Stimulated activated naive B cell treated with anti-CD40 and anti-IgM and Interleukin-4, amounts not matched to agents 10 μg/mL and 1 μg/mL and 100 μg/mL, for 72 hours (primary cell): ENCODE measurements at regions not wholly inside any gene's neighbourhood (a gene's known extent, or its start where the extent isn't known, plus 50 kb on each side); places are given as distances from the start of the nearest gene placed in this dataset.
A peak's percentile ranks its signal among the peaks of the same experiment; 100 is the strongest.

Experiments
- ATAC-seq, 2 donors: fragments of 150-1000 bp; cut with Tn5 transposase; replicated peaks; 2 replicates each; pipeline ENCODE4 v1.10.0; 2021; ENCODE audit warnings: moderate library complexity in 1 of 2
- DNase-seq: peaks from one replicate; pipeline ENCODE4 v3.0.0; 2021
- H3K27ac Mint-ChIP-seq: one replicate; pipeline ENCODE4 v1.8.0; 2022; ENCODE audit warnings: mild to moderate bottlenecking, mixed read lengths
- H3K27me3 Mint-ChIP-seq, 2 donors: one replicate each; pipeline ENCODE4 v1.8.0; 2022; ENCODE audit warnings: mixed read lengths in 2 of 2
- H3K36me3 Mint-ChIP-seq, 2 donors: one replicate each; pipeline ENCODE4 v1.8.0; 2022; ENCODE audit warnings: mixed read lengths in 2 of 2, mild to moderate bottlenecking in 1 of 2
- H3K4me1 Mint-ChIP-seq, 2 donors: one replicate each; pipeline ENCODE4 v1.8.0; 2022; ENCODE audit warnings: mixed read lengths in 2 of 2, mild to moderate bottlenecking in 1 of 2
- H3K4me3 Mint-ChIP-seq, 2 donors: one replicate each; pipeline ENCODE4 v1.8.0; 2022; ENCODE audit warnings: mild to moderate bottlenecking in 2 of 2, mixed read lengths in 2 of 2, moderate library complexity in 1 of 2
- H3K9me3 Mint-ChIP-seq, 2 donors: one replicate each; pipeline ENCODE4 v1.8.0; 2022; ENCODE audit warnings: mixed read lengths in 2 of 2, mild to moderate bottlenecking in 1 of 2

- H3K27me3 Mint-ChIP-seq, result no peaks in the 10 kb centered on the region
- ATAC-seq (no peak), DNase-seq (no peak)
- H3K9me3 Mint-ChIP-seq, result peaks cover 8 to 15% of the 10 kb centered on the region in 2 donors
- H3K36me3 Mint-ChIP-seq, result peaks cover 0 to 2% of the 10 kb centered on the region in 2 donors
- H3K4me3 Mint-ChIP-seq, result no peak overlapping the region
- H3K4me1 Mint-ChIP-seq, result no peaks in the 10 kb centered on the region
- no peak overlapping the region for H3K27ac Mint-ChIP-seq
Measured at GRCh38 chr17:53948323-53948722, 125.6 kb downstream of the KIF2B start.

GRCh38 chr17:53949473-53950090 lies 126.9 kb downstream of the KIF2B start:
- H3K9me3 Mint-ChIP-seq, result peaks cover 20 to 22% of the 10 kb centered on the region in 2 donors
- H3K27me3 Mint-ChIP-seq, result no peaks in the 10 kb centered on the region
- no peaks in the 10 kb centered on the region for H3K4me1 Mint-ChIP-seq
- no peak for ATAC-seq
- H3K27ac Mint-ChIP-seq, result no peak overlapping the region
- DNase-seq, result no peak
- H3K36me3 Mint-ChIP-seq, result peaks cover 0 to 2% of the 10 kb centered on the region in 2 donors
- H3K4me3 Mint-ChIP-seq, result no peak overlapping the region

- no peak for ATAC-seq
Measured at GRCh38 chr17:53950207-53950857, 127.6 kb downstream of the KIF2B start.

GRCh38 chr17:53950858-53951250 lies 128.1 kb downstream of the KIF2B start:
- no peak for ATAC-seq
- no peaks in the 10 kb centered on the region for H3K27me3 Mint-ChIP-seq
- peaks cover 25 to 30% of the 10 kb centered on the region in 2 donors for H3K9me3 Mint-ChIP-seq
- no peaks in the 10 kb centered on the region for H3K4me1 Mint-ChIP-seq
- no peak overlapping the region for H3K27ac Mint-ChIP-seq
- H3K4me3 Mint-ChIP-seq, result no peak overlapping the region
- H3K36me3 Mint-ChIP-seq, result peaks cover 2 to 3% of the 10 kb centered on the region in 2 donors
- no peak for DNase-seq

More at GRCh38 chr17:53950207-53950857, 127.6 kb downstream of the KIF2B start:
- H3K9me3 Mint-ChIP-seq, result peaks cover 21 to 25% of the 10 kb centered on the region in 2 donors
- H3K4me3 Mint-ChIP-seq, result no peak overlapping the region
- H3K36me3 Mint-ChIP-seq, result peaks cover under 1 to 2% of the 10 kb centered on the region in 2 donors
- H3K4me1 Mint-ChIP-seq, result no peaks in the 10 kb centered on the region
- DNase-seq, result no peak
- H3K27me3 Mint-ChIP-seq, result no peaks in the 10 kb centered on the region
- no peak overlapping the region for H3K27ac Mint-ChIP-seq

DNA sequence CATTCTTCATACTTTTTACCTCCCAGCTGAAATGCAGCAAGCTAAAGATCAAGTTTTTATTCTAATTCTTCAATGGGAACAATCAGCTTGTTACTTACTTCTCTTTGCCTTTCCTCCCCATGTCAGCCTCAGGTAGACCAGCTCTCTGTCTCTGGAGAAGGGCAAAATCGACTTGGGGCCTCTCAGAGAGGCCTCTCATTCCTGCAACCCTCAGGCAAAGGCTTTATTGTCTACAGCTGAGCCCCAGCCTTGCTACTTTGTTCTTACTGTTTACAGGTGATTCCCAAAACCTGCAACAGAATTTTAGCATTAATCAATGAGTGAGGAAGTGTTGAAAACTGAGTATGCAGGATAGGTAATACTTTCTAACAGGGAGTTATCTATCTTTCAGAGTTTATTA lies 148.6 kb downstream of the KIF2B start:
- H3K4me3 Mint-ChIP-seq, result no peak overlapping the region
- H3K27ac Mint-ChIP-seq, result no peak overlapping the region
- no peaks in the 10 kb centered on the region for H3K36me3 Mint-ChIP-seq
- ATAC-seq (no peak), DNase-seq (no peak)
- no peaks in the 10 kb centered on the region for H3K4me1 Mint-ChIP-seq
- peaks cover 0 to 1% of the 10 kb centered on the region in 2 donors for H3K9me3 Mint-ChIP-seq
- H3K27me3 Mint-ChIP-seq, result no peaks in the 10 kb centered on the region

DNA sequence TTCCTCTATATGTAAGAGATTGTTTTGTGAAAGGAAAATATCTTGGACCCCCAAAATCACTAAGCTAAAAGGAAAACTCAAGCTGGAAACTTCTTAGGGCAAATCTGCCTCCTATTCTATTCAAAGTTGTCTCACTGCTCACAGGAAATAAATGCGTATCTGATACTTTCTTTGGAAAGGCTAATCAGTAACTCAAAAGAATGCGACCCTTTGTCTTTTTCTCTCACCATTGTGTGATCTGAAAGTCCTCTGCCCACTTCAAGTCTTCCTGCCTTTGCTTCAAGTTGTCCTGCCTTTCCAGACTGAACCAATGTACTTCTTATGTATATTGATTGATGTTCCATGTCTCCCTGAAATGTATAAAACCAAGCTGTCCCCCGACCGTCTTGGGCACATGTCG lies 157.3 kb downstream of the KIF2B start:
- ATAC-seq (no peak), DNase-seq (no peak)
- no peak overlapping the region for H3K27ac Mint-ChIP-seq
- H3K4me1 Mint-ChIP-seq, result no peaks in the 10 kb centered on the region
- no peaks in the 10 kb centered on the region for H3K27me3 Mint-ChIP-seq
- H3K4me3 Mint-ChIP-seq, result no peak overlapping the region
- peaks cover 3 to 6% of the 10 kb centered on the region in 2 donors for H3K9me3 Mint-ChIP-seq
- H3K36me3 Mint-ChIP-seq, result no peaks in the 10 kb centered on the region

DNA sequence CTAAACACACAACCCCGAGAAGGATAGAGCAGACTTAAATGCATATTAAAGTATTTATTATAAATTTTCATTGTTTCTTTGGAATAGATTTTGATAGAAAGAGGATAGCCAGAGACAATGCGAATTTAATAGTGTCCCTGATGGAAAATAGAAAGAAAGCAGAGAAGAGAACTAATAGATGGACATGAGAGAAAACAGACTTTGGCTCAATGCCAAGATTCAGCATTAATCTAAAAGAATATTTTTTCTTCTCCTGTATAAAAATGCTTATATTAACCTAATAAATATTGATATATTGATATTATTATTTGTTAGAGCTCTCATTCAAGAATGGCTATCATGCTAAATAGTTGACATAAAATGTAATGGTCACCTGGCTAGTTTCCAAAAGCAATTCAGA lies 173.4 kb downstream of the KIF2B start:
- no peak for DNase-seq
- H3K4me1 Mint-ChIP-seq, result no peaks in the 10 kb centered on the region
- H3K27ac Mint-ChIP-seq, result no peak overlapping the region
- ATAC-seq, result no peak
- H3K4me3 Mint-ChIP-seq, result no peak overlapping the region
- H3K9me3 Mint-ChIP-seq, result peaks cover 0 to 7% of the 10 kb centered on the region in 2 donors
- H3K27me3 Mint-ChIP-seq, result no peaks in the 10 kb centered on the region
- H3K36me3 Mint-ChIP-seq, result no peaks in the 10 kb centered on the region

DNA sequence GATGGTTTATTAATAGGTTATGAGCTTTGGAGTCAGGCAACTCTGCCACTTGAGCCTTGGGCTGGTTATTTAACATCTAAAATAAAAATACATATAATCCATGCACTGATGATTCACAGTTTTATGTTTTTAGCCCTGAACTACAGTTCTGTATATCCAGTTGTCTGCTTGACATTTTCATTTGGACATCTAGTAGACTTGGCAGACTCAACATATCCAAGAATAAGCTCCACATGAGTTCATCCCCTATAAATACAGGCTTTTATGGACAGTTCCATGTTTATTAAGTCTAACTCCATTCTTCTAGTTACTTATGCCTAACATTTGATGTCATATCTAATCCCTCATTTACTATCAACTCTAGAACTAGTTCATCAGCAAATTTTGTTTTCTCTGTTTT lies 174.2 kb downstream of the KIF2B start:
- Mint-ChIP-seq H3K36me3 (no peaks in the 10 kb centered on the region), H3K27me3 (no peaks in the 10 kb centered on the region)

DNA sequence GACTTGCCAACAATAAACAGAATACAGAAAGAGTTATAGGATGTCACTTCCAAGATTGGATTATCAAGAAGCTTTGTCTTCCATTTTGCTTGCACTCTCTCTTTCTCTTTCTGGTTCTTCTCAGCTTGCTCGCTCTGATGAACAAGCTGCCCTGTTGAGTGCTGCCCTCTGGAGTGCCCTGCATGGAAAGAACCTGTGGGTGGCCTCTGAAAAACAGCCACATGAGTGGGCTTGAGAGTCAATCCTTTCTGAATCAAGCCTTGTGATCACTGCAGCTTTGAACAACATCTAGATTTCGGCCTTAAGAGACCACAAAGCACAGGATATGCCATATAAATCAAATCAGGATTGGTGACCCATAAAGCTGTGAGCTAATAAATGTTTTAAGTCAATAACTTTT lies 185.1 kb downstream of the KIF2B start:
- Mint-ChIP-seq H3K4me3 (no peak overlapping the region), H3K36me3 (no peaks in the 10 kb centered on the region), H3K9me3 (peaks cover 5% of the 10 kb centered on the region in 2 donors), H3K4me1 (no peaks in the 10 kb centered on the region), H3K27ac (no peak overlapping the region), H3K27me3 (no peaks in the 10 kb centered on the region)
- ATAC-seq (no peak), DNase-seq (no peak)

More for the DNA sequence above, 174.2 kb downstream of the KIF2B start:
- Mint-ChIP-seq H3K4me3 (no peak overlapping the region), H3K27ac (no peak overlapping the region), H3K9me3 (peaks cover 0 to 9% of the 10 kb centered on the region in 2 donors), H3K4me1 (no peaks in the 10 kb centered on the region)
- ATAC-seq (no peak), DNase-seq (no peak)

DNA sequence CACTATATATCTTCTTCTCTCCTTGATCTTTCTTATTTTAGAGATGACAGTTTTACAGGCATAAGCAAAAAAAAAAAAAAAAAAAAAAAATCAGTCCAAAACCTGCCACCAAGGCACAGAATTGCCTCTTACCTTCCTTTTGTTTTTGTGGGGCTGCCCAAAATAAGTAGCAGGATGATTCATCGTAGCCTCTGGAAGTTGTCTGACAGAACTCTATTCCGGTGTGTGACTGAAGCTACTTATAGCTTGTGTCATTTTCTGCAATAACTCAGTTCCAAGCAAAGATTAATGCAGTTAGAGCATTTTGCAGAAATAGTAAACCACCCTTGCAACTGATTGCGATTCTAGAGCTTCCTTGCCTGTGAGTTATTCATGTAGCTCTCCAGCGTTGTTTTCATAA lies 186.8 kb downstream of the KIF2B start:
- H3K27me3 Mint-ChIP-seq, result no peaks in the 10 kb centered on the region
- H3K4me1 Mint-ChIP-seq, result no peaks in the 10 kb centered on the region
- H3K4me3 Mint-ChIP-seq, result no peak overlapping the region
- H3K36me3 Mint-ChIP-seq, result no peaks in the 10 kb centered on the region
- DNase-seq, result no peak
- H3K27ac Mint-ChIP-seq, result no peak overlapping the region
- H3K9me3 Mint-ChIP-seq, result peaks cover 5% of the 10 kb centered on the region in 2 donors
- no peak for ATAC-seq

DNA sequence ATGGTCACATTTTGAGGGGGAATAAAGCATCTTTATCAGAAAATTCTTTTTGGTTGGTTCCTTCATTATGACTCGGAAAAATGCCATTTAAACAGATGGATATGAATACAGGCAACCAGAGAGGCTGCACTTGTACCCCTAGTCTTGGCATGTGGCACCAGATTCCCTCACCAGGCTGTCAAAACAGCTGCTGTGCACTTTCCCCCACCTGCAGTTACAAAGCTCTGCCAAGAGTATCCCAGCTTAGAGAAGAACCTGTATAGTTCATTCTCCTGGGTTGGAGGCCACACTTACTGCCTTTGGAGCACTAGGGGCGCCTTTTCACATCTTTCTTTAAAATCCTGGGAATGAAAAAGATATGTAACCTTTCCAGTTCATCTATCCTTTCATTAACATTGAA lies 190.3 kb downstream of the KIF2B start:
- no peak overlapping the region for H3K27ac Mint-ChIP-seq
- no peaks in the 10 kb centered on the region for H3K4me1 Mint-ChIP-seq
- peaks cover 6 to 7% of the 10 kb centered on the region in 2 donors for H3K9me3 Mint-ChIP-seq
- H3K4me3 Mint-ChIP-seq, result no peak overlapping the region
- DNase-seq (no peak), ATAC-seq (no peak)
- no peaks in the 10 kb centered on the region for H3K27me3 Mint-ChIP-seq
- H3K36me3 Mint-ChIP-seq, result no peaks in the 10 kb centered on the region

GRCh38 chr17:54015734-54016133 lies 193.0 kb downstream of the KIF2B start:
- H3K4me1 Mint-ChIP-seq, result no peaks in the 10 kb centered on the region
- H3K9me3 Mint-ChIP-seq, result peaks cover 5 to 13% of the 10 kb centered on the region in 2 donors
- no peaks in the 10 kb centered on the region for H3K36me3 Mint-ChIP-seq
- no peak overlapping the region for H3K27ac Mint-ChIP-seq
- H3K27me3 Mint-ChIP-seq, result no peaks in the 10 kb centered on the region
- ATAC-seq (no peak), DNase-seq (no peak)
- H3K4me3 Mint-ChIP-seq, result no peak overlapping the region

DNA sequence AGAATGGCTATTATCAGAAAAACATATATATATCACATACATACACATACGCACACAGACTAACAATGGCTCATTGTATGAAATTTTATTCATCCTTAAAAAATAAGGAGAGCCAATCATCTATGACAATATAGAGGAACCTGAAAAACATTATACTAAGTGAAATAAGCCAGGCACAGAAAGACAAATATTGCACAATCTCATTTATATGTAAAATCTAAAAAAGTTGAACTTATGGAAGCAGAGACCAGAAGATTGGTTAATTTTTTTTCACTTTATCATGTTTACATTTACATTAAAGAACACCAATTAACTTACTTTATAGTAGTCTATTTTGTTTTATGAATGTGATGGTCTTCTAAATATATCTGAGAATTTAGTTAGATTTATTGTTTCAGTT lies 198.7 kb downstream of the KIF2B start:
- ATAC-seq (no peak), DNase-seq (no peak)
- Mint-ChIP-seq H3K36me3 (no peaks in the 10 kb centered on the region), H3K27ac (no peak overlapping the region), H3K4me3 (no peak overlapping the region), H3K9me3 (peaks cover 9 to 24% of the 10 kb centered on the region in 2 donors), H3K27me3 (no peaks in the 10 kb centered on the region), H3K4me1 (no peaks in the 10 kb centered on the region)

DNA sequence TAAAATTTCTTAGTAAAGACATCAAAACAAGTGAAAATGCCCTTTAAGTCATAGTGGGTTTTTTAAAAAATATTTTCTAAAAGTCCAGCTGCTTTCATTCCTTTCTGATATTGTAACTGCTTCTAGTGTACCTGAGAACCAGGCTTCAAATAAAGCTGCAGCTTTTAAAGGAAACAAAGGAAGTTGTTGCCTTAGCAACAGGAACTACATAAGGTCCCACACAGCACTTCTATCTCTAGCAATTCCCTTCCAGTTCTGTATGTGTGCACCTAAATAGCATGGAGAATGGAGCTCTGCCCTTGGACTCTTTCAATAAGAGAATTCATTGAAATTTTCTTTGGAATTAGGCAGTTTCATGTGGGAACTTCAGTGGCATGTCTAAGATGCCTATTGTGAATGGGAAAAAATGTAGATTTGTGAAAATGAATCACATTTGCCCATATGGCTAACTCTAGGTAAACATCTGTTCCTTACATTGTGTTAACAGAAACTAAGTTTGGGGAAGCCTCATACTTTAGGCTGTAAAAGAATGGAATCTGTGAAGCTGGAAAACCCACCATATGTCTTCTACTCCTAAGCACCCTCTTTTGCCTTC lies 206.4 kb downstream of the KIF2B start:
- no peak for DNase-seq
- Mint-ChIP-seq H3K4me3 (no peak overlapping the region), H3K4me1 (no peaks in the 10 kb centered on the region), H3K9me3 (peaks cover 5 to 7% of the 10 kb centered on the region in 2 donors), H3K27ac (no peak overlapping the region), H3K36me3 (no peaks in the 10 kb centered on the region), H3K27me3 (no peaks in the 10 kb centered on the region)
- ATAC-seq, result no peak

DNA sequence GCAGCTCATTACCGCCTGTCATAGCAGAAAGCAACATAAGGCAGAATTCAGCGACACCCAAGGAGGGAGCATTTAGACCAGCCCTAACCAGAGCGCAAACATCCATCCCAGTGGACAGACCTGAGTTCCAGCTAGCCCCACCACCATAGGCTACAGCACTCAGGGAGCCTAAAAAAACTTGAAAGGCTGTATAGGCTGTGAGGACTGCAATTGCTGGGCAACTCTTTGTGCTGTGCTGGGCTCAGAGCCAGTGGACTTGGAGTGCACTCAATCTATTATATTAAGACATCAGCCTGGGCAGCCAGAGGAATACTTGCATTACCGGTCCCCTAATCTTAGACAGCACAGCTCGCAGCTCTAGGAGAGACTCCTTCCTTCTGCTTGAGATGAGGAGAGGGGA lies 207.3 kb downstream of the KIF2B start:
- H3K27ac Mint-ChIP-seq, result no peak overlapping the region
- no peak overlapping the region for H3K4me3 Mint-ChIP-seq
- ATAC-seq (peak in 1 of 2 donors; percentile 10), DNase-seq (no peak)
- no peaks in the 10 kb centered on the region for H3K36me3 Mint-ChIP-seq
- no peaks in the 10 kb centered on the region for H3K4me1 Mint-ChIP-seq
- no peaks in the 10 kb centered on the region for H3K27me3 Mint-ChIP-seq
- H3K9me3 Mint-ChIP-seq, result peaks cover 2 to 4% of the 10 kb centered on the region in 2 donors
